ENCODE measurements at regions not wholly inside any gene's neighbourhood (a gene's known extent, or its start where the extent isn't known, plus 50 kb on each side); places are given as distances from the start of the nearest gene placed in this dataset.

DNA sequence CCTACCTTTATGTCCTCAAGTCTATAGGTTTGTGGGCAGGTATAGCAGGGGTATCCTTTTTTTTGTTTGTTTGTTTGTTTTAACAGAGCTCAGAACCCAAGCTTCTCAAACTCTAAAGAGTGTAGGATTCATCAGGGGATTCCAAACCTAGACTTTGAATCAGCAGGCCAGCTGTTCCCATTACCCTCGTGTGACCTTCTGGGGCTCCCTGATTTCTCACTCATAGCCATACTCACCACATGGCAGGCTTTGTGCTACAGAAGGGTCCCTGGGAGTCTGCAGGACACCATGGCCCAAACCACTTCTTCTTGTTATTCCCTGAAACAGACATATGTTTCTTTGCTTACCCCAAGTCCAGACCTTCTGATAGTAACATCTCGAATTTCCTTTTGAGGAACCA is 350.8 kb upstream of the TSHZ2 start:
- DNase-seq: no peak

DNA sequence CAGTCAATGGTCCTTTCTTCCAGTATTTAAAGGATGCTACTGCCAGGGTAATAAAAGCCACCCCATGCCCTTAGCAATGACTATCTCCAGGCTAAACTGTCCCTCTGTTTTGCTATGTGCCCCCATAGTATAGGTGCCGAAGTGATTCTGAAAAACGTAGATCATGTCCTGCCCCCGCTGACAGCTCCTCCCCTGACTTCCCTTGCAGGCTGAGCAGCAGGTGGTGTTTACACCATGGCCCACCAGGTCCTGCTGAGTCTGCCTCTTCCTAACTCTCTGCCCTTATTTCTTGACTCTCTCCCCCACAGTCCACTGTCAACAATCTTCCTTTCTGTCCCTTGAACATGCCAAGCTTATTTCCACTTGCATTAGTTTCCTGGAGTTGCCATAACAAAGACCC is 352.5 kb upstream of the TSHZ2 start:
- no peak for DNase-seq

DNA sequence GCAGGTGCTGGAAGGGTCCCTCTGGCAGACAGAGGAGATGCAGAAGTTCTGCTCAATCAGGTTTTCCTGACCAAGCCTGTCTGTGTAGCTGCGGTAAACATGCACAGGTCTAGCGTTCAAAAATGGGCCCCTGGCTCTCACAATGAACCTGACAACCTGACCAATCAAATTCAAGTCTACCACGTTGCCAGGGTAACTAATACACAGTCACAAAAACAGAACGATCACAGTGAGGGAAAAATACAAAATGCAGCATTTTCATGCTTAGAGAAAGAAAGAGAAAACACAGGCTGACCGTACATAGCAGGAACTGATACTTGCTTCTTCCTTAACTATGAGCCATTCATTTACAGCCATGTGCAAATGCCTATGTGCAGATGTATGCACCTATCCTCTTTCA is 353.1 kb upstream of the TSHZ2 start:
- no peak for DNase-seq

DNA sequence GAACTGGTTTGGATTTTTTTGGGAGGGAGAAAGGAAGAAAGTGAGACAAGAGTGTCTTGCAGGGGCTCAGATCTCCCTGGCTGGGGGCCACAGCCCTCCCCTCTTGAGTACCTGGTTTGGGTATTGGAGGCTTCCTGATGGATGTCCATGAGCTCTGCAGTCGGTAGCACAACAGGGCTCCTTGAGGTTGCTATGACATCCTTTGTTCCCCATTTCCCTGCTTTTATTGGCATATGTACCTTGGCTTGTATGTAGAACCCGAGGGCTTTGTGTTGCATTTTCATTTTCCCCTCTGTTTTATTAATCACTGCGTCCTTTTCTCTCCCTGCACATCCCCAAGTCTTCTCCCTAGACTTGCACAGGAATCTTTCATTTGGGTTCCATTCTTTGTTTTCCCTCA is 355.5 kb upstream of the TSHZ2 start:
- no peak for DNase-seq

DNA sequence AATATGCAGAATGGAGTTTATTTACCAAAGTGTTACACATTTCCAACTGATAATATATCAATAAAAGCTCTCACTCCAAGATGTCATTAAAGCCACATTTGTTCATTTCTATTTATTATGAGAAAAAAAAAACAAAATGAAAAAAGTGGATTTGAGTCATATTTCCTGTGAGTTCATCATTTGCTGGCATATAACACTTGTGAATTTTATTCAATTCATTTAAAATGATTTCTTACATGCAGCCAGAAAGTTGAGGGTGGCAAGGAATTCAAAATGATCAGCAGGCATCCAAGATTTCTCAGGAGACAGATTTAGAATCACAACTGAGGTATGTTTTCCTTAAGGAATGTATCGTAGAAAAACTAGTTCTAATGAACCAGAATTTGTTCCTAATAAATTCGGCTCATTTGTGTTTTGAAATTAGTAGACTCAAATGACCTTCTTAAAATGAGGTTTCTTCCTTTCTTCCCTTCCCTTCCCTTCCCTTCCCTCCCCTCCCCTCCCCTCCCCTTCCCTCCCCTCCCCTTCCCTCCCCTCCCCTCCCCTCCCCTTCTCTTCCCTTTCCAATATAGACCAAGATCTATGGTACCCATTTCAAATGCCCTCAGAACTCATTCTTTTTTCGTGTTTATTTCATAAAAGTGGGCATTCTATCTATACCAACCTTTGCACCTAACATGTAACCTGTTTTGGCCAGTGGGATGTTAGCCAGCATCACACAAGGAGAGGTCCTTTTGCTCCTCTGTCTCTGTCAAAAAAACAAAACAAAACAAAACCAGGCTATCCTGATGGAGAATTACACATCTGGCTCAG is 357.9 kb upstream of the TSHZ2 start:
- DNase-seq: no peak

DNA sequence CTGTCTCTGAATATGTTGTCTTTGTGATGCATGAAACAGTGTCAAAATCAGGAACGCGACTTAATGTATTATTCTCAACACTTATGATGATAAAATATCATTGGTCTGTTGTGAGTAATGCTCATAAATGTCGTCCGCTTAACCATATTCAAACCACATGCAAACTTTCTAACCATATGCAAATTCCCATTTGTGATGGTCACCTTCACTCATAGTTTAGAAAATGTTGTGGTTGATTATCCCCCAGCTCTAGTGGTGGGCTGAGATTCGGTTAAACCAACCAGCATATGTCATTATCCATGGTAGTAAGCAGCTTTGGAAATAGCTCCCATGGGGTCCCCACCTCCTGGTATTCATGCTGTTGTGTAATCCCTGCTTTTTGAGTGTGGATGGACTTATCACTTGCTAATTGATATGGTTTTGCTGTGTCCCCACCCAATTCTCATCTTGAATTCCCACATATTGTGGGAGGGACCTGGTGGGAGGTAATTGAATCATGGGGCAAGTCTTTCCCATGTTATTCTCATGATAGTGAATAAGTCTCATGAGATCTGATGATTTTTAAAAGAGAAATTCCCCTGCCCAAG is 360.0 kb upstream of the TSHZ2 start:
- no peak for DNase-seq

DNA sequence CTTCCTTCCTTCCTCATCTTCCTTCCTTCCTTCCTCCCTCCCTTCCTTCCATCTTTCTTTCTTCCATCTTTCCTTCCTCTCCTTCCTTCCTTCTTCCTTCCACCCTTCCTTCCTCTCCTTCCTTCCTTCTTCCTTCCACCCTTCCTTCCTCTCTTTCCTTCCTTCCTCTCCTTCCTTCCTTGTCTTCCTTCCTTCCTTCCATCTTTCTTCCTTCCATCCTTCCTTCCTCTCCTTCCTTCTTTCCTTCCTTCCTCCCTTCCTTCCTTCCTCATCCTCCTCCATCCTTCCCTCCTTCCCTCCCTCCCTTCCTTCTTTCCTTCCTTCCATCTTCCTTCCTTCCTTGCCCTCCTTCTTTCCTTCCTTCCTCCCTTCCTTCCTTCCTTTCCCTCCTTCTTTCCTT is 361.4 kb upstream of the TSHZ2 start:
- no peak for DNase-seq

DNA sequence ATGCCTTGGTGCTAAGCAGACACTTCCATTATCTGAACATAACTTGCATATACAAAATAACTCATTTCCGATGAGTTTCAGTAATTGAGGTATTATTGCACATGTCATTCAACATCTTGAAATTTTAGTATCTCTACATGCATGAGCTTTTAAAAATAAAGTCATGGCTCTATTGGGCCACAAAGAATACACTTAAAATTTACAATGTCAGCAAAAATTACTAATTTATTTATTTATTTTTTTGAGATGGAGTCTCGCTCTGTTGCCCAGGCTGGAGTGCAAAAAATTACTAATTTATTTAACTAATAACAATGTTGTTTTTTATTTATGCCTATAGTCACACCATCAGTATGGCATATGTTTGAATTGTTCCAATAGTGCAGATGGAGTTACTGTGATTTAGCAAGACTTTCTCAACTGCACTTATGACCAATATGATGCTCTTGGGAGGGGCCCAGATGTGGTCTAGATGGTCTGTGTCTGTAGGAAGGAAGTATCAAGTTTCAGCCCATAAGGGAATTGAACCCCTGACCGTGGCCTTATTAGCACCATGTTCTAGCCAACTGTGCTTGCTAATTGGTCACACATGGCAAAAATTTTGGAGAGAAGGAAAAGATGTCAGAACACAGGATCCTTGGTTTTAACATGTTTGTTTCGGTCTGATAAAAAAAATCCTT is 370.7 kb upstream of the TSHZ2 start:
- DNase-seq: no peak

DNA sequence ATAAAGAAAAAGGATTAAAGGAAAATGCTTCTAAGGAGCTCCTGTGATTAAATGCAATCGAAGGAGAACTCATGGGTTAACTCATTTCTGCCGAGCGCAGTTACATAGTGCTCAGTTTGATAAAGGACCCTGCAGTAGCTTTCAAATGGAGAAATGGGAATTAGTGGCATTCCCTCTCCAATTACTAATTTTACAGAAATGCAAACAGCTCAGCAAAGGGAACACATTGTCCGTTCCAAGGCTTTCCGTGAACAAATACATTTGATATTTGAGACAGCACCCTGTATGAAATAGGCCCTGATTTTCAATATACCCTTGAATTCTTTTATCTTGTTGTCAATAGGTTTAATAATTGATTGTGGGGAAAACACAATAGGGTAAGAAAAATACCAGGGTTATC is 375.9 kb upstream of the TSHZ2 start:
- DNase-seq: no peak

DNA sequence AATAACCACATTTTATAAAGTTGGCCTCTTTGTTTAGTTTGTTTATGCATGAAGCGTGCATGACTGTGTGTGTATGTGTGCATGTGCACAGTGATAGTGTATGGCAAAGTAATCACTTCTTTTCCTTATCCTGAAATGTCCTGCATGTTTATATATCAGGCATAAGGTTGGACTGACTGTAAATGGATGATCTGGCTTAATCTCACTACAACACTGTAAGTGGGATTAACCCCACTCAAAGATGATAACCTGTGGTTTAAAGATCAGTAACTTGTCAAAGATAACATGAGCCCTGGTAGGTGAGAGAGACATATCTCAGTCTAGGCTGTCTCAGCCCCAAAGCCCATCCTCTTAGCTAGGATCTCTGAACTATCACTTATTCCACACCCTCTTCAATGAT is 376.6 kb upstream of the TSHZ2 start:
- DNase-seq: no peak

DNA sequence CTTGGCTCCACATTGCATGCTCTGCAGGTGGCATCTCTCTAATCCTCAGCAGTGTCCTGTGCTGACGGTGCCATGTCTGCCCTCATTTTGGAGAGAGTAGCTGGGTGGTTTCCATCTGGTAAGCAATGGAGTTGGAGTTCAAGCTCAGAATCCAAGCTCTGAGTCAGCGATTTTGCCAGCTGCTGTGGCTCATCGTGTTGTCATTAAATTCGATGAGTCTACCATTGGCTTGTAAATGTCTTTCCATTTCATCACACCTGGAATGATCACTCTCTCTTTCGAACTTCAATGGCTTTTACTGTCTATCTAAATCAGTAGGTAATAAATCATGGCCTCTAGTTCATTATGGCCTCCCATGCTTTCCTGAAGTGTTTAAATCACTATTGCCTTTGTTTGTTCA is 378.5 kb upstream of the TSHZ2 start:
- DNase-seq: no peak

DNA sequence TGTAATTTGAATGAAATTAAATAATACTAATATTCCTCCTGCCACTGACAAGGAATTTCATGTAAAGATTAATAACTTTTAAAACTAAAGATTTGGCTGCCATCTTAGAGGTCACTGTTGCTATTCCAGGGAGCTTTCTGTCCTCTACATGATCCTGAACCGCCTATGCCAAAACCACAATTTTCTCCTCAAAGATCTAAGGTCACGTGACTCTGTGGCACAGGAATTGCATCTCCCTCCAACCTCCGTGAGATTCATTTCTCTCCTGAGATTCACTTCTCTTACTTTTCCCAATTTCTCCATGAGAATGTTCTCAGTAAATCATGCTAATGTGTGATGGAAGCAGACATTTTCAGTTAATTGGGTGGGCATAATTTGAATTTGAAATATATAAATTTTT is 379.6 kb upstream of the TSHZ2 start:
- DNase-seq: no peak

DNA sequence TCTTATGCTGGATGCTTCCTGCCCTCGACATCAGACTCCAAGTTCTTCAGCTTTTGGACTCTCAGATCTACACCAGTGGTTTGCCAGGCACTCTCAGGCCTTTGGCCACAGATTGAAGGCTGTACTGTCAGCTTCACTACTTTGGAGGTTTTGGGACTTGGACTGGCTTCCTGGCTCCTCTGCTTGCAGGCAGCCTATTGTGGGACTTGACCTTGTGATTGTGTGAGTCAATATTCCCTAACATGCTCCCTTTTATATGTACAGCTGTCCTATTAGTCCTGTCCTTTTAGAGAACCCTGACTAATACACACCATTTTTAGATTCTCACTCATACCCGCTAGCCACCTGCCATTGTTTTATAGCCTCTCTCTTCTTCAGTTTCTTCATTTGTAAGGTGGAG is 382.1 kb upstream of the TSHZ2 start:
- no peak for DNase-seq

DNA sequence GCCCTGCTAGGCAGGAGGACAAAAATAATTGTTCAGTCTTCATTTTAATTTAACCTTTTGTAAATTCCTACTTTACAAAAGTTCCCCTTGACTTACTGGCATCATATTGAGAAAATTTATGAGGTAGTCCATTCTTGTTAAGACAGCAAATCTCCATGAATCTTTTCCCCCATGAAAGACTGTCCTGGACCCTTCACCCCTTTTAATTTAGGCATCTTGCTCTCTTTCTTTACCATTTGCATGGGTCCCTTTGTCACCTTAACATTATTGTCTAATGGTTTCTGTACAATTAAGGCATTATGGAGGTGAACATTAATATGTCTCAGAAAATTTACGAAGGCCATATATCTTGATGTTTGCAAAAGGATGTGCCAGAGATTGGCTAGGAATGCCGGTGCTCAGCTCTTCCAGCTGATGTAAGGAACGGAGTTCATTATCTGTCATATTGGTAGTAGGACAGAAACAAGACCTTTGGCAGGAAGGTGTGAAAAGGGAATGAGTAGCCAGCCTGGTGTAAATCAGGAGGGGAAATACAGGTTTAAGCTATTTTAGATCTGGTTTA is 382.8 kb upstream of the TSHZ2 start:
- no peak for DNase-seq

DNA sequence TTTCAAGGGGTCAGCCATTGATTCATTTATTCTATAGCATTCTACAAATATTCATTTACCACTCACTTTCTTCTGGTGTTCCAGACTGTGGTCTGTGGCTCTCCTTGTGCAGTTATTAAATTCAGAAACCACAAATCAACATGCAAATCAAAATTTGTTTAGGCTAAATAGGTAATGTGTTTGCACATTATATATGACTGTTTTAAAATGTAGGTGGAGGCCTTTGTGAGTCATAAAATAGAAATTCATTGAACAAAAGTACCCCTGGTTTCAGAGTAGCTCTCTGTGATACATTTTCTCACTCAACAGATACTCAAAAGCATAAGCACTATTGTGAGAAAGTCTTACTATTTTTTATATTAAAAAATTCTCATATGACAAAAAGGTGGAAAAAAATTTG is 385.5 kb upstream of the TSHZ2 start:
- DNase-seq: no peak

DNA sequence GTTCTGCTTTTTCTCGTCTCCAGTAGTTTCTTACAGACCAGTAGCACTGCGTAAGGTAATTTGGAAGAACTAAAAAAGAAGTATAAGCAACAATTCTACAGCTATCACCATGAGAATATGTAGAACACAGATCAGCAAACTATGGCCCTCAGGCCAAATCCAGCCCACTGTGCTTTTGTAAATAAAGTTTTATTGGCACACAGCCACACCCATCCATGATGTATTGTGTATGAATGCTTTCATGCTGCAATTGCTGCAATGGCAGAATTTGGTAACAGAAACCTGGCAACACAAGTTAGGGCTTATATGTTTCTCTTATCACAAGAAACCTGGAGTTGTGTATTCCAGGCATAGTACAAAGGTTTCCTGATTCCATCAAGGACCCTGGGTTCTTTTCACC is 386.8 kb upstream of the TSHZ2 start:
- no peak for DNase-seq

DNA sequence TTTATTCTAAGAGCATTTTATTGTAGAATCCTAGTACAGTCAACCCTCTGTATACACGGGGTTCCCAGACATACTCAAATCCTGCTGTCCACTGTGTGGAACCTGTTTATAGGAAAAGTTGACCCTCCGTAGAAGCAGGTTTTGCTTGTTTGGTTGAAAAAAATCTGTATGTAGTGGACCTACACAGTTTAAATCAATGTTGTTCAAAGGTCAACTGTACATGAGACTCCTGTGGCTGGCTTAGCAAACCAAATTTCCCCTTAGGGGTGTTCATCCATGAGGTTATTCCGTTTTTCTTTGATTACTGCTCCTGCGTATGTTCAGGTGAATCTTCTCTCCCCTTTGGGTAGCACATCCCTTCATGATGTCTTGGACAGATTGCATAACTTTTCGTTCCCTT is 387.0 kb upstream of the ZFP64 start:
- DNase-seq: no peak

DNA sequence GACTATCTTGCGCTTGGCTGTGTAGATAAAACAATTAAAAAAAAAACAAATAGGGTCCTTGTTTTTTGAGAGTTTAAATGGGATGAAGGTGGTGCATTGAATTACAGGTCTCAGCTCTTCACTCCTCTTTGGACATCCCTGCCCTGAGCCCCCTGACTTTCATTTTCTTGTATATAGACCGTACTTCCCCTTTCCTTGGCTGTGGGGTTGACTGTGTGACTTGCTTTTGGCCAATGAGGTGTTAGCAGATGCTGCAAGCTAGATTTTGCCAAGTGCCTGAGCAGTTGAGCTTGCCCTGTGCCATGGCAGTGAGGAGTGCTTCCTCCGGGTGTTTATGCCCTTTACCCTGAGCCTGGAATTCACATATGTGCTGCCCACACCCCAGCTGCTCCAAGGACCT is 386.1 kb upstream of the ZFP64 start:
- DNase-seq: no peak

DNA sequence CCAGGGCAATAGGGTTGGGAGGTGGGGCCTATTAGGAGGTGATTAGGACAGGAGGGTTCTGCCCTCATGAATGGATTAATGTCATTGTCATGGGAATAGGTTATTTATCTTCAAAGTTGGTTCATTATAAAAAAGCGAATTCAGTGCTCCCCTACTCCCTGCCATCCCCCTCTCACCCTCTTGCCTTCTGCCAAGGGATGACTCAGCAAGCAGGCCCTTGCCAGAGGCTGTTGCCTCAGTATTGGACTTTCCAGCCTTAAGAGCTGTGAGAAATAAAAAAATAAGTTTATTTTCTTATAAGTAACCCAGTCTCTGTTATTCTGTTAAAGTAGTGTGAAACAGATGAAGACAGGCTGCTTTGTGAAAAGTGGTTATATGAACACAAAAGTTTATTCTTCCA is 381.1 kb upstream of the ZFP64 start:
- no peak for DNase-seq

DNA sequence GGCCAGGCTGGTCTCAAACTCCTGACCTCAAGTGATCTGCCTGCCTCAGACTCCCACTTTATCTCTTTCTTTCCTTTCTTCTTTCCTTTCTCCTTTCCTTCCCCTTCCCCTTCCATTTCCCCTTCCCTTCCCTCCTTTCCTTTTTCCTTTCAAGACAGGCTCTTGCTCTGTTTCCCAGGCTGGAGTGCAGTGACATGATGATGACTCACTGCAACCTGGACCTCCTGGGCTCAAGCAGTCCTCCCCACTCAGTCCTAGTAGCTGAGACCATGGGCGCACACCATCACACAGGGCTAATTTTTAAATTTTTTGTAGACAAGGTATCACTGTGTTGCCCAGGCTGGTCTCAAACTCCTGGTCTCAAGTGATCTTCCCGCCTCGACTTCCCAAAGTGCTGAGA is 377.6 kb upstream of the ZFP64 start:
- DNase-seq: no peak

DNA sequence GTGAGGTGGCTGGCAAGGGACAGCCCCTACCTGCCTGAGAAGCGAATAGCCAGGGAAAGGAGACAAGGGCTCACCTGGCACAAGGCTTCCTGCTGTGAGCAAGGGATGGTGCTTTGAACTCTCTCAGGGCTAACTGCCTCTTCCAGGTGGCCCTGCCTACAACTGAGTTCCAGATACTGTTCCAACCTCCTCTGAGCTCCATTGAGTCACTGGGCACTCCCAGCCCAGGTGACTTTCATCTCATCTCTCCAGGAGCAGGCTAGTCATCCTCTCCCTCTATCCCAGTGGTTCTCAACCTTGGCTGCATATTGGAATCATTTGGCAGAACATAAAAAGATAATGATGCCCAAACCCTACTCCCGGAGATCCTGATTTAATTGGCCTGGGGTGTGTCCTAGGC is 374.0 kb upstream of the ZFP64 start:
- DNase-seq: no peak

DNA sequence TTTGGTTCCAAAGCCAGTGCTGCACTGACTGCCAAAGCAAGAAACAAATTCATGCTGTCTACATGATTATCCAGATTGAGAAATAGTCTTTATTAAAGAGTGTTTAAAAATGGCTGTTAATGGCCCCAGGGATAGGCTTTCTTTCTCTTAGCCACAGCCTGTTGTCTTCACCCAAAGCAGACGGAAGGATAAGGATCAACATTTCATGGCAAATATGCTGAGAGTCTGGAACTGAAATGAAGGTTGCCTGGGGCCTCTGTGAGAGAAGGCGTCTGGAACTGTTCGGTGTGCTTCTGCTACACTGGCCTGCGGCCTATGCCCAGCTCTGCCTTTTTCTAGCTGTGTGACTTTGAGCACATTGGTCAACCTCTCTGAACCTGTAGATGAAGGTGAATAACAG is 373.0 kb upstream of the ZFP64 start:
- no peak for DNase-seq

DNA sequence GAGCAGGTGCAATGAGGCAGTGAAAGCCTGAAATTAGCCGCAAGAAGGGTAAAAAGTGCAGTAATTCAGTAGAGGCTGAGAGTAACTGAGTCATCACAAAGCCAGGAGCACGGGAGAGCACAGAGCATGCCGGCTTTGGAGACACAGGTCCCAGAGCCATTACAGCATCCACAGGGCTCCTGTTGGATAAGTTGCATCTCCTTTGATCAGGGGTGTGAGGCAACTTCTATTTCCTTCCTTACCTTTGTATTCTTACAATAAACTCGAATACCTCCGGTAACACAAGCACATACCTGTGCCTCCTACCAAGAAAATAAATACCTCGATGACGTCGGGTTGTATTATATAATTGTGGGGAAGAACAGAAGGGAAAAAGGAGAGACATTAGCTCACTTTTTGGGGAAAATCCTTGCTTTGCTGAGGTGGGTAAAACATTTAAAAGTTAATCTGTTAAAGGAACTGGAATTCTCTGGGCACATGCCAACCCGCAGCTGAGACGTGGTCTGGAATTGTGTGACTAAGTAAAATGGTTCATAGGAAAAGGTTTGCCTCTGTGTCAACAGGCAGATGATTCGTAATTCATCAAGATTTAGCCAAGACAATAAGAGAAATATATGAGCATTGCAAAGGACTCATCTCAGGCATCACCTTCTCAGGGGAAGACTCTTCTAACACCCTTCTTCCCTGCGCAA is 360.7 kb upstream of the ZFP64 start:
- no peak for DNase-seq

DNA sequence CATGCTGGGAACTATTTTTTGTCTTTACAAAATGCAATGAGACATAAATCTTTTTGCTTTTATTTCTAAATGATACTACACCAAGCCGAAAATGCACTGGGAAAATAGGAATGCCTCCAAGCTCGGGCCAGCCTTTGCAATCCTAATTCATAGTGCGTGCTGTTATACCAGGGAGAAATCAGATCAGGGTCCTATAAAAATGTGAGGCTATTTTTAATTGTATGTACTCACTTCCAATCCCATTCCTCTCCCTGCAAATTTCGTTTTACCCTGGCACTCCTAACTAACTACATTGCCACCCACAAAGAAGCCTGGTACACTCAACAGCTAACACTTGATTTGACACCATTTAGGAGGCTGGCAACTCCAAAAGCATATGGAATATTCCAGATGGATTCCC is 350.6 kb upstream of the ZFP64 start:
- no peak for DNase-seq
